Stimulated activated CD4-positive, alpha-beta T cell treated with anti-CD3 and anti-CD28 coated beads, Interleukin-15, amount 100 ng/mL, for 24 hours (primary cell): ENCODE measurements at regions not wholly inside any gene's neighbourhood (a gene's known extent, or its start where the extent isn't known, plus 50 kb on each side); places are given as distances from the start of the nearest gene placed in this dataset.

Experiments
- DNase-seq: peaks from one replicate; pipeline ENCODE4 v3.0.0-alpha.2; 2020

GRCh38 chr22:42330170-42330569, 59.7 kb upstream of the TCF20 start:
- DNase-seq, result no peak

DNA sequence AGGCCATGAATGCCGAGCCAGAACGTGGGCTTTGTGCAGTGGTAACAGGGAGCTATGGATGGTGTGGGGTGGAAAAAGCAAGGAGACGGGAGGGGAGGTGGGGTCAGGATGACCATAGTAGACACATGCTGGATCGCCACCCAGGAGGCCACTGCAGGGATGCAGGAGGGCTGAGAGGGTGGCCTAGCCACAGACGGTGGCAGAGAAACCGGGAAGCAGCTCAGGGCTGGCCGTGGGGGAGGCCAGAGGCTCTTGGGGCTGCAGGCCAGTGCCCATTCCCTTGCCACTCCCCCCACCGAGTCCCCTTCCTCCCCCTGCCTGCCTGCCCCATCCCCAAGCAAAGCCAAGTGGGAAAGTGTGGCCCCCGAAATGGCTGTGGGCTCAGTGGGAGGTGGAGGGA, 59.1 kb upstream of the TCF20 start:
- no peak for DNase-seq

DNA sequence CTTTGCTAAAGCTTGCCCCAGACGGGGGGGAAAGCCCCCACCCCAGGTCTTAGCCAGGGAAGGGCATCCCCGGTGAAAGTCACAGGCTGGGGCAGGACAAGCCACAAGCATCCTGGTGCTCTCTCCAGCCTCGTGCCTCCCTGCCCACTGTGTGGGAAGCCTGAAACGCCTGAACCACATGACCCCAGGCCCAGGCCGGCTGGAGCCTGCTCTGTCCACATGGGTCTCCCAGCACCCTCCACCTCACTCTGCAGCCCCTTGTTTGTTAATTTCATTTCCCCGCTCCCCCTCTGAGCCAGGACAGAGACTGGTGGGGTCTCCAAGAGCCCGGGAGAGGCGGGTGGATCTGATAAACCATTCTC, 58.3 kb upstream of the TCF20 start:
- DNase-seq, result no peak

DNA sequence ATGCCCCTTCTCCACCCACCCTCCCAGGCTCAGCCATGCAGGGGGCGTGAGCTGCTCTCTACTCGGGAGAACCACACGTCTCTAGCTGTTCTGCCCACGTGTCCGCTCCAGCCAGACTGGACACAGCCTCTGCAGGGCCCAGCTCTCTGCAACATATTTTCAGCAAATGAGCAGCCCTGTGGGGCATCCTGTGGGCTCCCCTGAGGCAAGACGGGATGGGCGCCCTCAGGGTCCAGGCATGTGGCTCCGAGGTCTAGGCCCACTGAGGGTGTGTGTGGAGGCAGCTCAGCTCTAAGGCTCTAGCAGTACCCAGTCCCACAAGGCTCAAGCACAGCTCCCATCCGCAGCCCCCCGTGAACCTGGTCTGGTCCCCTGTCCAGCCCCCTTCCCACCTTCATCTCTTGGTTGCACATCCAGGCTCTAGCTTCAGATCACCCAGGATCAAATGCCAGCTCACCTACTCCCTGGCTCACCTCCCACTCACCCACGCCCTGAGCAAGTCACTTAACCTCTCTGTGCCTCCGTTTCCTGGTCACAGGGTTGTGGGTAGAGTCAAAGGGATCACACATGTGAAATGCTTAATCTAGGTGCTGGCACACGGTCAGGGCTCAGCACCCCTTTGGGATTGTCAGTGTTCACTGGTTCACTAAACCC, 57.8 kb upstream of the TCF20 start:
- peak; percentile 41 for DNase-seq

- DNase-seq, result no peak
Measured at GRCh38 chr22:42327462-42328129, 57.1 kb upstream of the TCF20 start.

GRCh38 chr22:42326801-42327200, 56.3 kb upstream of the TCF20 start:
- DNase-seq, result no peak

DNA sequence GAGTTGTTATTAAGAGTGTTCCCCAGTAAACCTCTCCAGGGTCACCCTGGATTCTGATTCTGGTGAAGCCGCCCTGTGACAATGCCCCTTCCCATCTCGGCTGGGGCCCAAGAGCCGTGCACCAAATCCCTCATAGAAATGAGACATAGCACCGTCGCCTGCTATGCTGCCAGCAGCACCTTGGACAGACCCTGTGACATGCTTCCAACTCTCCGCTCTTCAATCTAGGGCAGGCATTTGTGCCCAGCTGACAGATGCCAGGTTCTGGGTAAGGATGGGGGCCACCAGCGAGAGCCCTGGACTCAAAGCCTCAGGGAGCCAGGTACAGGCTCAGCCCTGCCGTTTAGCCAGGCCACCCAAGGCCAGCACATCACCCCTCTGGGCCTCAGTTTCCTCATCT, 55.8 kb upstream of the TCF20 start:
- no peak for DNase-seq

DNA sequence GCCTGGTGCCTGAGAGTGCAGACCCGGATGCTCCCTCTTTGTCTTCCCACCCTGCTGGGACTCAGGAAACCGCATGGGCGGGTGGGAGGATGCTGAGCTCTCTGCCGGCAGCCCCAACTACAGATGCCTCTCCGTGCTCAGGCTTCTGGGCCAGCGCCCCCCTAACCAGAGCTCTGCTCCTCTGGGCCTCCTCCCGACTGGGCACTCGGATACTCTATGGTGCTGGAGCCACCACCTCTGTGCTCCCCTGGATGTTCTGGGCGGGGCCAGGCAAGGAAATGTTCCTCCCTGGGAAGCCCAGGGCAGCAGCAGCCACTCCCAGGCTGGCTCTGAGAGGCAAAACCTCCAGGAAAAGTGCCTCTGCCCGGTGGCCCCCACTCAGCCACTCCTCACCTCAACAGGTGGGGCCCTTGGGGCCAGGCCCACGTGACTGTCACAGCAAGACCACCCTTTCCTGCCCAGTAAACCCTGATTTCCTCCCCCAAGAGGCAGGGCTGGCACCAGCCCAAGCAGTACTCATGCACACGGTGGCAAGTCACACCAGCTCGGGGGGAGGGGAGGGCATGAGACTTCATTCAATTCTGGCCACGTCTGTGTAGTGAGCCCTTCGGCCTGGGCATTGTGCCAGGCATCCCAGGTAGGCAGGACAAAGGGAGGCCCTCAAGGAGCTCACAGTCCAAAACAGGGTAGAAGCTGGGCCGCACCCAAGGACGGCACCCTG, 54.7 kb upstream of the TCF20 start:
- DNase-seq, result peak; percentile 26

GRCh38 chr22:42324566-42324965, 54.1 kb upstream of the TCF20 start:
- no peak for DNase-seq

GRCh38 chr22:42323971-42324370, 53.5 kb upstream of the TCF20 start:
- DNase-seq, result no peak

DNA sequence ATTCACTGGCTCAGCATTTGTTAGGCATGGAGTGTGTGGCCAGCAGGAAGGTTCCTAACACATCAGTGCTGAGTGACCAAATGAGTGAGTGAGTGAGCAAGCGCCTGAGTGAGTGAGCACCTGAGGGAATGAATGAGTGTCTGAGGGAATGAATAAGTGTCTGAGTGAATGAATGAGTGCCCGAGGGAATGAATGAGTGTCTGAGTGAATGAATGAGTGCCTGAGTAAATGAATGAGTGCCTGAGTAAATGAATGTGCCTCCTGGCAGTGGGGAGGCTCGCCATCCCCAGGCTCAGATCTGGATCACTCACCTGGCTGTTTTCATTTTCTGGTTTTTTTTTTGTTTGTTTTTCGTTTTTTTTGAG, 52.1 kb upstream of the TCF20 start:
- DNase-seq, result no peak

- no peak for DNase-seq
Measured at GRCh38 chr22:42321908-42322561, 51.6 kb upstream of the TCF20 start.

GRCh38 chr22:42320443-42321416, 50.3 kb upstream of the TCF20 start:
- DNase-seq, result no peak
